ENCODE measurements at regions not wholly inside any gene's neighbourhood (a gene's known extent, or its start where the extent isn't known, plus 50 kb on each side); places are given as distances from the start of the nearest gene placed in this dataset.

GRCh38 chr12:41966001-41966400 is 178.7 kb downstream of the GXYLT1 start:
- Histone ChIP-seq H4K20me1 (ENCODE audit: insufficient read depth, low read length) (no peaks in the 10 kb centered on the region), H3K27me3 (ENCODE audit: low read depth, low read length) (no peaks in the 10 kb centered on the region), H3K4me2 (ENCODE audit: low read length) (no peak overlapping the region), H3K4me3 (ENCODE audit: low read length) (no peak overlapping the region), H3K4me1 (ENCODE audit: low read length) (peaks cover 6% of the 10 kb centered on the region), H2AFZ (ENCODE audit: low read depth, low read length) (peak overlapping the region; percentile 58), H3K27ac (ENCODE audit: low read length) (no peak overlapping the region), H3K9me3 (ENCODE audit: insufficient read depth, low read length) (no peaks in the 10 kb centered on the region), H3K79me2 (ENCODE audit: low read length) (no peaks in the 10 kb centered on the region), H3K36me3 (replicated peaks; ENCODE audit: low read depth, low read length) (no peaks in the 10 kb centered on the region), H3K9ac (ENCODE audit: low read length) (no peak overlapping the region)
- TF ChIP-seq EZH2phosphoT487 (IDR thresholded peaks at IDR 0.05; ENCODE audit: low read depth) (no peak), CTCF (IDR thresholded peaks at IDR 0.05; ENCODE audit: low read depth, low read length) (no peak)

GRCh38 chr12:41963398-41963797 is 181.3 kb downstream of the GXYLT1 start:
- Histone ChIP-seq H3K9me3 (ENCODE audit: insufficient read depth, low read length) (no peaks in the 10 kb centered on the region), H3K36me3 (replicated peaks; ENCODE audit: low read depth, low read length) (no peaks in the 10 kb centered on the region), H3K27me3 (ENCODE audit: low read depth, low read length) (no peaks in the 10 kb centered on the region), H3K79me2 (ENCODE audit: low read length) (no peaks in the 10 kb centered on the region), H3K27ac (ENCODE audit: low read length) (no peak overlapping the region), H2AFZ (ENCODE audit: low read depth, low read length) (no peak overlapping the region), H3K4me1 (ENCODE audit: low read length) (no peaks in the 10 kb centered on the region), H3K4me2 (ENCODE audit: low read length) (no peak overlapping the region), H3K4me3 (ENCODE audit: low read length) (no peak overlapping the region), H4K20me1 (ENCODE audit: insufficient read depth, low read length) (no peaks in the 10 kb centered on the region), H3K9ac (ENCODE audit: low read length) (no peak overlapping the region)
- TF ChIP-seq CTCF (IDR thresholded peaks at IDR 0.05; ENCODE audit: low read depth, low read length) (no peak), EZH2phosphoT487 (IDR thresholded peaks at IDR 0.05; ENCODE audit: low read depth) (no peak)

- Histone ChIP-seq H3K4me3 (ENCODE audit: low read length) (no peak overlapping the region), H4K20me1 (ENCODE audit: insufficient read depth, low read length) (no peaks in the 10 kb centered on the region), H3K79me2 (ENCODE audit: low read length) (no peaks in the 10 kb centered on the region), H2AFZ (ENCODE audit: low read depth, low read length) (no peak overlapping the region), H3K9me3 (ENCODE audit: insufficient read depth, low read length) (no peaks in the 10 kb centered on the region), H3K4me2 (ENCODE audit: low read length) (no peak overlapping the region), H3K36me3 (replicated peaks; ENCODE audit: low read depth, low read length) (no peaks in the 10 kb centered on the region), H3K9ac (ENCODE audit: low read length) (no peak overlapping the region), H3K4me1 (ENCODE audit: low read length) (no peaks in the 10 kb centered on the region), H3K27ac (ENCODE audit: low read length) (no peak overlapping the region), H3K27me3 (ENCODE audit: low read depth, low read length) (no peaks in the 10 kb centered on the region)
- TF ChIP-seq CTCF (IDR thresholded peaks at IDR 0.05; ENCODE audit: low read depth, low read length) (no peak), EZH2phosphoT487 (IDR thresholded peaks at IDR 0.05; ENCODE audit: low read depth) (no peak)
Measured at GRCh38 chr12:41962171-41962572, 182.5 kb downstream of the GXYLT1 start.

GRCh38 chr12:41959271-41959670 is 185.4 kb downstream of the GXYLT1 start:
- Histone ChIP-seq H4K20me1 (ENCODE audit: insufficient read depth, low read length) (no peaks in the 10 kb centered on the region), H2AFZ (ENCODE audit: low read depth, low read length) (no peak overlapping the region)

More at GRCh38 chr12:41959271-41959670, 185.4 kb downstream of the GXYLT1 start:
- Histone ChIP-seq H3K27me3 (ENCODE audit: low read depth, low read length) (no peaks in the 10 kb centered on the region), H3K79me2 (ENCODE audit: low read length) (no peaks in the 10 kb centered on the region), H3K4me2 (ENCODE audit: low read length) (no peak overlapping the region), H3K4me1 (ENCODE audit: low read length) (no peaks in the 10 kb centered on the region), H3K36me3 (replicated peaks; ENCODE audit: low read depth, low read length) (no peaks in the 10 kb centered on the region), H3K27ac (ENCODE audit: low read length) (no peak overlapping the region), H3K9ac (ENCODE audit: low read length) (no peak overlapping the region), H3K9me3 (ENCODE audit: insufficient read depth, low read length) (no peaks in the 10 kb centered on the region), H3K4me3 (ENCODE audit: low read length) (no peak overlapping the region)
- TF ChIP-seq EZH2phosphoT487 (IDR thresholded peaks at IDR 0.05; ENCODE audit: low read depth) (no peak), CTCF (IDR thresholded peaks at IDR 0.05; ENCODE audit: low read depth, low read length) (no peak)
